Transverse colon (tissue), 4 donors: ENCODE measurements at regions not wholly inside any gene's neighbourhood (a gene's known extent, or its start where the extent isn't known, plus 50 kb on each side); places are given as distances from the start of the nearest gene placed in this dataset.
"Not testable (repeated sequence)": the region's sequence is repeated elsewhere in the genome, so short reads cannot be mapped to it uniquely, and the experiment has no call there.

Source experiments
- DNase-seq: peaks from one replicate; pipeline ENCODE4 v3.0.0-alpha.2; 2019
- H3K27ac ChIP-seq, 4 donors: fragments of 200-600 bp; sonication (generic); 2 replicates each; pipeline ENCODE4 v1.5.1; 2016 to 2018; ENCODE audit warnings: inconsistent platforms in 4 of 4
- H3K27me3 ChIP-seq: fragments of 200-600 bp; sonication (generic); 2 replicates; pipeline ENCODE4 v1.5.1; 2017; ENCODE audit warnings: inconsistent platforms
- H3K36me3 ChIP-seq, 4 donors: fragments of 200-600 bp; sonication (generic); 2 replicates each; pipeline ENCODE4 v1.5.1; 2017 to 2019; ENCODE audit warnings: inconsistent platforms in 4 of 4
- H3K4me1 ChIP-seq, 4 donors: fragments of 200-600 bp; sonication (generic); 2 replicates each; pipeline ENCODE4 v1.5.1; 2017 to 2020; ENCODE audit warnings: inconsistent platforms in 4 of 4
- H3K4me3 ChIP-seq, 4 donors: fragments of 200-600 bp; sonication (generic); 1 replicate in 1 of 4; 2 replicates in 3 of 4; pipeline versions ENCODE4 v1.5.1 to v1.6.1; 2017 to 2019; ENCODE audit warnings: inconsistent platforms in 4 of 4
- H3K9me3 ChIP-seq, 2 donors: fragments of 200-600 bp; sonication (generic); 2 replicates each; pipeline ENCODE4 v1.5.1; 2017 to 2019; ENCODE audit warnings: inconsistent platforms in 2 of 2
- WGBS, 2 donors: methylation state at CpG; one replicate each; pipeline ENCODE4 v1.1.5; 2018; ENCODE audit warnings: low coverage in 1 of 2; 5-methylcytosine and 5-hydroxymethylcytosine counted together
- in situ Hi-C, 4 donors: fragments of 200-750 bp; cut with MboI; loops; one replicate each; pipeline versions ENCODE4 v1.15.0 to v1.15.1; 2017; ENCODE audit warnings: low sequenced_read_pairs in 3 of 4, low pct_ligation_motif_present in 1 of 4, low pct_unique_long_range_greater_than_20kb in 1 of 4
- intact Hi-C: fragments of 100-400 bp; cut with DNase I; formaldehyde crosslinking; loops from one replicate; pipeline ENCODE4 v1.15.1; 2023; ENCODE audit warnings: low total_unique reads

- H3K9me3 ChIP-seq, intact Hi-C loops, H3K27me3 ChIP-seq, in situ Hi-C loops, H3K27ac ChIP-seq, H3K4me1 ChIP-seq, DNase-seq, H3K36me3 ChIP-seq, H3K4me3 ChIP-seq: not testable (repeated sequence)
- WGBS, 2 donors = no CpG with 5 or more reads among the region's 2 CpGs
These were observed 68.1 kb downstream of the GOLGA6L6 start for GRCh38 chr15:20473465-20473864.

GRCh38 chr15:20472983-20473382 is 68.6 kb downstream of the GOLGA6L6 start:
- intact Hi-C loops, H3K27me3 ChIP-seq, in situ Hi-C loops, H3K4me3 ChIP-seq, H3K36me3 ChIP-seq, H3K4me1 ChIP-seq, H3K27ac ChIP-seq, DNase-seq, H3K9me3 ChIP-seq: not testable (repeated sequence)
- WGBS, 2 donors = 88% methylated on average over 3 of the region's 4 CpGs; no CpG with 5 or more reads in 1 of the 2 donors

- intact Hi-C loops, H3K27me3 ChIP-seq, H3K27ac ChIP-seq, H3K4me1 ChIP-seq, H3K4me3 ChIP-seq, DNase-seq, in situ Hi-C loops, H3K36me3 ChIP-seq, H3K9me3 ChIP-seq: not testable (repeated sequence)
- WGBS, 2 donors = 100% methylated on average over 2 of the region's 6 CpGs; no CpG with 5 or more reads in 1 of the 2 donors
These were observed 70.8 kb downstream of the GOLGA6L6 start for GRCh38 chr15:20470810-20471209.

- H3K27ac ChIP-seq, in situ Hi-C loops, H3K36me3 ChIP-seq, H3K4me1 ChIP-seq, intact Hi-C loops, H3K27me3 ChIP-seq, H3K9me3 ChIP-seq, H3K4me3 ChIP-seq, DNase-seq: not testable (repeated sequence)
- no CpG with 5 or more reads among the region's 3 CpGs for WGBS, 2 donors
These were observed 100.5 kb downstream of the GOLGA6L6 start for GRCh38 chr15:20441138-20441537.

- in situ Hi-C loops, H3K4me3 ChIP-seq, H3K27ac ChIP-seq, H3K27me3 ChIP-seq, intact Hi-C loops, H3K36me3 ChIP-seq, H3K4me1 ChIP-seq, H3K9me3 ChIP-seq, DNase-seq: not testable (repeated sequence)
- WGBS, 2 donors = 95% methylated on average over 6 of the region's 11 CpGs; no CpG with 5 or more reads in 1 of the 2 donors
These were observed 101.2 kb downstream of the GOLGA6L6 start for GRCh38 chr15:20440390-20440789.

- DNase-seq = not testable (repeated sequence)
These were observed 102.5 kb downstream of the GOLGA6L6 start for GRCh38 chr15:20439111-20439510.

GRCh38 chr15:20438255-20438654 is 103.3 kb downstream of the GOLGA6L6 start:
- H3K9me3 ChIP-seq, intact Hi-C loops, H3K27ac ChIP-seq, in situ Hi-C loops, H3K36me3 ChIP-seq, H3K27me3 ChIP-seq, DNase-seq, H3K4me3 ChIP-seq, H3K4me1 ChIP-seq: not testable (repeated sequence)
- WGBS, 2 donors = no CpG with 5 or more reads among the region's 8 CpGs

More at GRCh38 chr15:20439111-20439510, 102.5 kb downstream of the GOLGA6L6 start:
- intact Hi-C loops, H3K4me1 ChIP-seq, in situ Hi-C loops, H3K27ac ChIP-seq, H3K9me3 ChIP-seq, H3K27me3 ChIP-seq, H3K4me3 ChIP-seq, H3K36me3 ChIP-seq: not testable (repeated sequence)
- 93% methylated on average over 7 of the region's 15 CpGs; no CpG with 5 or more reads in 1 of the 2 donors for WGBS, 2 donors

- H3K36me3 ChIP-seq, H3K4me1 ChIP-seq, intact Hi-C loops, H3K27ac ChIP-seq, H3K4me3 ChIP-seq, H3K27me3 ChIP-seq, in situ Hi-C loops, DNase-seq, H3K9me3 ChIP-seq: not testable (repeated sequence)
- no CpG with 5 or more reads among the region's 7 CpGs for WGBS, 2 donors
These were observed 108.1 kb downstream of the GOLGA6L6 start for GRCh38 chr15:20433468-20433867.

GRCh38 chr15:20430495-20430894 is 111.1 kb downstream of the GOLGA6L6 start:
- WGBS, 2 donors = no CpG with 5 or more reads among the region's 11 CpGs
- H3K4me3 ChIP-seq, H3K9me3 ChIP-seq, intact Hi-C loops, H3K36me3 ChIP-seq, H3K27me3 ChIP-seq, H3K27ac ChIP-seq, DNase-seq, in situ Hi-C loops, H3K4me1 ChIP-seq: not testable (repeated sequence)

- DNase-seq, H3K9me3 ChIP-seq, intact Hi-C loops, H3K27ac ChIP-seq, H3K4me3 ChIP-seq, in situ Hi-C loops, H3K36me3 ChIP-seq, H3K27me3 ChIP-seq, H3K4me1 ChIP-seq: not testable (repeated sequence)
- WGBS, 2 donors = 31 to 71% methylated on average over 1 to 2 of the region's 2 CpGs
These were observed 120.9 kb downstream of the GOLGA6L6 start for GRCh38 chr15:20420710-20421109.

- in situ Hi-C loops, DNase-seq: not testable (repeated sequence)
These were observed 125.0 kb downstream of the GOLGA6L6 start for GRCh38 chr15:20416618-20417017.

More at GRCh38 chr15:20416618-20417017, 125.0 kb downstream of the GOLGA6L6 start:
- intact Hi-C loops, H3K36me3 ChIP-seq, H3K4me3 ChIP-seq, H3K4me1 ChIP-seq, H3K27me3 ChIP-seq, H3K27ac ChIP-seq, H3K9me3 ChIP-seq: not testable (repeated sequence)
- WGBS, 2 donors = 75 to 78% methylated on average over 2 to 7 of the region's 7 CpGs
